Islet precursor cell (in vitro differentiated cells): ENCODE measurements at regions not wholly inside any gene's neighbourhood (a gene's known extent, or its start where the extent isn't known, plus 50 kb on each side); places are given as distances from the start of the nearest gene placed in this dataset.
A peak's percentile ranks its signal among the peaks of the same experiment; 100 is the strongest.

ENCODE experiments used
- DNase-seq: peaks from one replicate; pipeline ENCODE4 v3.0.0-alpha.2; 2018

GRCh38 chr10:52654201-52654600, 118.4 kb downstream of the MBL2 start:
- no peak for DNase-seq

- no peak for DNase-seq
Observed at GRCh38 chr10:52658112-52658511, 114.5 kb downstream of the MBL2 start.

GRCh38 chr10:52659085-52659484, 113.5 kb downstream of the MBL2 start:
- DNase-seq: no peak

GRCh38 chr10:52662256-52662655, 110.3 kb downstream of the MBL2 start:
- no peak for DNase-seq

- no peak for DNase-seq
Observed at GRCh38 chr10:52663161-52663560, 109.4 kb downstream of the MBL2 start.

GRCh38 chr10:52664629-52665028, 108.0 kb downstream of the MBL2 start:
- DNase-seq: no peak

- no peak for DNase-seq
Observed at GRCh38 chr10:52665821-52666220, 106.8 kb downstream of the MBL2 start.

GRCh38 chr10:52666931-52667330, 105.7 kb downstream of the MBL2 start:
- no peak for DNase-seq

GRCh38 chr10:52668024-52668423, 104.6 kb downstream of the MBL2 start:
- DNase-seq: no peak

- no peak for DNase-seq
Observed at GRCh38 chr10:52672880-52673279, 99.7 kb downstream of the MBL2 start.

- DNase-seq: no peak
Observed at GRCh38 chr10:52673468-52673867, 99.1 kb downstream of the MBL2 start.

GRCh38 chr10:52674474-52674873, 98.1 kb downstream of the MBL2 start:
- no peak for DNase-seq

- no peak for DNase-seq
Observed at GRCh38 chr10:52677086-52677485, 95.5 kb downstream of the MBL2 start.

- DNase-seq: no peak
Observed at GRCh38 chr10:52678611-52679010, 94.0 kb downstream of the MBL2 start.

- DNase-seq: no peak
Observed at GRCh38 chr10:52679117-52679516, 93.5 kb downstream of the MBL2 start.

- no peak for DNase-seq
Observed at GRCh38 chr10:52682766-52683165, 89.8 kb downstream of the MBL2 start.

- no peak for DNase-seq
Observed at GRCh38 chr10:52683776-52684175, 88.8 kb downstream of the MBL2 start.

- no peak for DNase-seq
Observed at GRCh38 chr10:52688899-52689298, 83.7 kb downstream of the MBL2 start.

- no peak for DNase-seq
Observed at GRCh38 chr10:52696232-52696631, 76.4 kb downstream of the MBL2 start.

- no peak for DNase-seq
Observed at GRCh38 chr10:52701647-52702046, 70.9 kb downstream of the MBL2 start.

- DNase-seq: no peak
Observed at GRCh38 chr10:52703451-52703850, 69.1 kb downstream of the MBL2 start.

GRCh38 chr10:52703898-52704297, 68.7 kb downstream of the MBL2 start:
- DNase-seq: no peak

- DNase-seq: peak; percentile 56
Observed at GRCh38 chr10:52706332-52707070, 66.1 kb downstream of the MBL2 start.
